PC-9 (cell line): ENCODE measurements at regions not wholly inside any gene's neighbourhood (a gene's known extent, or its start where the extent isn't known, plus 50 kb on each side); places are given as distances from the start of the nearest gene placed in this dataset.

ENCODE experiments used
- BruUV-seq: library from RNA; stranded (reverse); fragments of 400-500 nt; replicated peaks from 2 replicates; lab custom pipeline; 2021; lab: Mats Ljungman, UMichigan
- CTCF ChIA-PET: fragments of 300-600 bp; sonication (Branson Sonifier 250); formaldehyde crosslinking; loops from one replicate; lab custom pipeline; 2022; ENCODE audit warnings: antibody characterized with exemption; lab: Charles Lee
- POLR2A ChIA-PET: fragments of 300-600 bp; sonication (Branson Sonifier 250); formaldehyde crosslinking; loops from one replicate; lab custom pipeline; 2022; ENCODE audit warnings: antibody characterized with exemption; ENCODE audit not compliant: unreplicated experiment; lab: Charles Lee
- DNase-seq, 2 experiments: peaks; one replicate each; pipeline versions ENCODE4 v3.0.0 to v3.0.0-alpha.2; 2015 to 2022; ENCODE audit warnings: mixed read lengths in 1 of 2
- H2AFZ ChIP-seq: fragments of 200-600 bp; sonication (generic); 2 replicates; pipeline ENCODE4 v1.8.1; 2017; ENCODE audit warnings: antibody characterized with exemption
- H3F3A ChIP-seq: fragments of 200-600 bp; sonication (generic); 2 replicates; pipeline ENCODE4 v1.8.1; 2017; ENCODE audit warnings: antibody characterized with exemption, mild to moderate bottlenecking, low read depth; ENCODE audit not compliant: insufficient read depth
- H3K27ac ChIP-seq: fragments of 200-600 bp; sonication (generic); 2 replicates; pipeline ENCODE4 v1.6.1; 2016; ENCODE audit warnings: mixed run types
- H3K27me3 ChIP-seq: fragments of 200-600 bp; sonication (generic); 2 replicates; pipeline ENCODE4 v1.6.1; 2016; ENCODE audit warnings: low read depth, mixed run types; ENCODE audit not compliant: insufficient read depth
- H3K36me3 ChIP-seq: fragments of 200-600 bp; sonication (generic); 2 replicates; pipeline ENCODE4 v1.6.1; 2016; ENCODE audit warnings: low read depth, mixed run types
- H3K4me1 ChIP-seq: fragments of 200-600 bp; sonication (generic); replicated peaks from 2 replicates; pipeline ENCODE4 v1.6.1; 2016; ENCODE audit warnings: mixed run types; ENCODE audit not compliant: insufficient read depth
- H3K4me2 ChIP-seq: fragments of 200-600 bp; sonication (generic); 2 replicates; pipeline ENCODE4 v1.6.1; 2017; ENCODE audit warnings: mixed run types
- H3K4me3 ChIP-seq: fragments of 200-600 bp; sonication (generic); 2 replicates; pipeline ENCODE4 v1.6.1; 2016; ENCODE audit warnings: mixed run types
- H3K79me2 ChIP-seq: fragments of 200-600 bp; sonication (generic); 2 replicates; pipeline ENCODE4 v1.6.1; 2017; ENCODE audit warnings: low read depth, mixed run types
- H3K9me2 ChIP-seq: fragments of 200-600 bp; sonication (generic); 2 replicates; pipeline ENCODE4 v1.8.1; 2017; ENCODE audit warnings: mild to moderate bottlenecking; ENCODE audit not compliant: insufficient read depth
- H3K9me3 ChIP-seq: fragments of 200-600 bp; sonication (generic); 2 replicates; pipeline ENCODE4 v1.8.1; 2016; ENCODE audit warnings: low read depth; ENCODE audit not compliant: insufficient read depth
- H4K20me1 ChIP-seq: fragments of 200-600 bp; sonication (generic); 2 replicates; pipeline ENCODE4 v1.8.1; 2017; ENCODE audit not compliant: insufficient read depth
- CTCF ChIP-seq: fragments of 200-600 bp; sonication (generic); conservative IDR thresholded peaks from 2 replicates; pipeline ENCODE4 v1.6.1; 2017; ENCODE audit warnings: mixed run types, antibody characterized with exemption, mild to moderate bottlenecking, moderate library complexity
- EZH2 ChIP-seq: fragments of 200-600 bp; sonication (generic); IDR thresholded peaks from 2 replicates; pipeline ENCODE4 v1.8.0; 2017; ENCODE audit warnings: antibody characterized with exemption, low read depth
- intact Hi-C: fragments of 100-400 bp; cut with micrococcal nuclease; formaldehyde crosslinking; loops from one replicate; pipeline ENCODE4 v1.10.0; 2022; ENCODE audit not compliant: unreplicated experiment

GRCh38 chr4:175929441-175929840, 117.4 kb upstream of the GPM6A start:
- Histone ChIP-seq H3K27me3 (no peaks in the 10 kb centered on the region), H3K79me2 (no peaks in the 10 kb centered on the region), H4K20me1 (no peaks in the 10 kb centered on the region), H3K4me3 (no peak overlapping the region), H3K4me2 (no peak overlapping the region), H3K36me3 (no peaks in the 10 kb centered on the region), H3K4me1 (peaks cover 3% of the 10 kb centered on the region; the same call in 1 of the 2 replicates), H3K9me2 (no peaks in the 10 kb centered on the region), H2AFZ (no peak overlapping the region), H3F3A (no peaks in the 10 kb centered on the region), H3K9me3 (no peaks in the 10 kb centered on the region), H3K27ac (no peak overlapping the region)
- TF ChIP-seq EZH2 = no peak
- TF ChIP-seq CTCF = no peak
- DNase-seq = no peak
- no TSS peak for BruUV-seq
- ChIA-PET POLR2A (no interaction called here), CTCF (no interaction called here)
- intact Hi-C loops = no loop called here

- ChIA-PET POLR2A (no interaction called here), CTCF (interaction anchor here (0.8 kb wide), 1 partner anchor 1121 kb away, joined by 3 read pairs; no protein-coding TSS in a partner anchor)
- H3K27ac ChIP-seq = no peak overlapping the region
- H3K79me2 ChIP-seq = no peaks in the 10 kb centered on the region
- H3K27me3 ChIP-seq = no peaks in the 10 kb centered on the region
- no peaks in the 10 kb centered on the region for H3K36me3 ChIP-seq
- 0 out of 2 replicates have a peak, but pooled peaks cover 4% of the 10 kb centered on the region for H3F3A ChIP-seq
- TF ChIP-seq EZH2 (no peak), CTCF (no peak)
- no peak overlapping the region for H3K4me2 ChIP-seq
- H3K9me3 ChIP-seq = no peaks in the 10 kb centered on the region
- H2AFZ ChIP-seq = no peak overlapping the region
- intact Hi-C loops = no loop called here
- peaks cover 8% of the 10 kb centered on the region for H3K4me1 ChIP-seq
- no peaks in the 10 kb centered on the region for H3K9me2 ChIP-seq
- DNase-seq = no peak
- no peaks in the 10 kb centered on the region for H4K20me1 ChIP-seq
- no peak overlapping the region for H3K4me3 ChIP-seq
- no TSS peak for BruUV-seq
Observed at GRCh38 chr4:175929932-175930331, 117.9 kb upstream of the GPM6A start.

GRCh38 chr4:175930471-175930870, 118.4 kb upstream of the GPM6A start:
- Histone ChIP-seq H3K79me2 (no peaks in the 10 kb centered on the region), H3K36me3 (no peaks in the 10 kb centered on the region), H3K4me2 (no peak overlapping the region), H3K9me2 (no peaks in the 10 kb centered on the region), H2AFZ (no peak overlapping the region), H3K27ac (no peak overlapping the region), H3K4me3 (no peak overlapping the region), H3K4me1 (peaks cover 13% of the 10 kb centered on the region), H3K27me3 (no peaks in the 10 kb centered on the region), H3F3A (0 out of 2 replicates have a peak, but pooled peaks cover 9% of the 10 kb centered on the region), H4K20me1 (no peaks in the 10 kb centered on the region), H3K9me3 (no peaks in the 10 kb centered on the region)
- ChIA-PET CTCF (interaction anchor here (0.8 kb wide), 1 partner anchor 1122 kb away, joined by 3 read pairs; no protein-coding TSS in a partner anchor), POLR2A (no interaction called here)
- intact Hi-C loops = no loop called here
- no TSS peak for BruUV-seq
- TF ChIP-seq CTCF (no peak), EZH2 (no peak)
- no peak for DNase-seq
